ENCODE measurements at regions not wholly inside any gene's neighbourhood (a gene's known extent, or its start where the extent isn't known, plus 50 kb on each side); places are given as distances from the start of the nearest gene placed in this dataset.

DNA sequence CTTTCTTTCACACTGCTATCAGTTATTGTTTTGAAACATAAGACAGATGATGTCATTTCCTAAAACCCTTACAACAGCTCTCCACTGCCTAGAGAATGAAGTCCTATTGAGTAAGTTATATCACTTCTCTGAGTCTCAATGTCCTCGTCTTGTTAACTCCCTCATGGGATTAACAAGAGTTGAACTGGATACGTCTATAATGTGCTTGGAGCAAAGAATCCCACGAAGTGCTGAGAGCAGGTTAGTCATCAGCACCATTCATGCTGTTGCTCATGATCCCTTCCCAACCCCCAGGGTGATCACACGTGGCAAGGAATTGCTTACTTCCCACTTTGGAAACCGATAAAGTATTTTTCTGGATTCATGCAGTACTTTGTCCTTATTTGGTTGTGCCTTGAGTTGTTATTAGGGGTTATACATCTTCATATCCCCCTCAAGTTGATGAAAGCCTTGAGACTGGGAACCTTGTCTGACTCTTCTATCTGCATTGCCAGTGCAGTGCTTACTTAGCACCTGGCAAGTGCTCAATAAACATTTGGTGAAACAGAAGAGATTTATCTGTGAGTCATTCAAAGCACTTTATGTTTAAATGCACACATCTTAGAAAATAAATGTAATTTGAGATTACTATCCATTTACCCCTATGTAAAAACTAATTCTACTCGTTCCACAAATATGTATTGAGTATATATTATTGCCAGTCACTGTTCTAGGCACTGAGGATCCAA lies 487.5 kb downstream of the EPM2A start:
- Histone ChIP-seq H2BK12ac (ENCODE audit: low read depth, low read length) (no peak overlapping the region), H4K20me1 (replicated peaks in 1 of 2; ENCODE audit: control insufficient read depth in 1 of 2, insufficient read depth in 2 of 2, low read length in 2 of 2) (no peaks in the 10 kb centered on the region), H2BK5ac (ENCODE audit: low read depth, low read length) (no peak overlapping the region), H4K8ac (ENCODE audit: extremely low read depth, insufficient read depth, low read length) (no peak overlapping the region), H3K36me3 (ENCODE audit: control insufficient read depth in 2 of 4, insufficient read depth in 4 of 4, low read length in 3 of 4) (no peaks in the 10 kb centered on the region), H3K14ac (ENCODE audit: insufficient read length) (no peak overlapping the region), H3K79me2 (ENCODE audit: control insufficient read depth in 1 of 2, insufficient read depth in 2 of 2, low read length in 2 of 2) (no peaks in the 10 kb centered on the region), H3K23ac (ENCODE audit: insufficient read length) (no peak overlapping the region), H3K79me1 (ENCODE audit: low read depth, low read length) (no peaks in the 10 kb centered on the region), H3K9ac (replicated peaks in 1 of 4; ENCODE audit: extremely low read depth in 1 of 4, low read depth in 3 of 4, low read length in 3 of 4) (no peak overlapping the region), H3K4me1 (replicated peaks in 1 of 4; ENCODE audit: control insufficient read depth in 3 of 4, insufficient read depth in 4 of 4, low read length in 3 of 4) (peaks cover 0 to 2% (median 0%) of the 10 kb centered on the region in 4 experiments; a peak in 1 of 7 replicates), H3K9me3 (ENCODE audit: insufficient read depth in 2 of 2, low read depth in 1 of 2, low read length in 1 of 2) (no peaks in the 10 kb centered on the region), H2AK5ac (ENCODE audit: low read depth, low read length) (no peak overlapping the region), H3K27me3 (replicated peaks in 1 of 4; ENCODE audit: control insufficient read depth in 3 of 4, extremely low read depth in 1 of 4, insufficient read depth in 3 of 4, low read length in 3 of 4) (no peaks in the 10 kb centered on the region), H4K91ac (replicated peaks; ENCODE audit: insufficient read length, low read length) (no peak overlapping the region), H3K23me2 (ENCODE audit: low read depth, low read length) (no peaks in the 10 kb centered on the region), H3K56ac (replicated peaks; ENCODE audit: insufficient read length, low read depth, low read length) (no peak overlapping the region), H3K4ac (replicated peaks; ENCODE audit: insufficient read length, low read depth, low read length) (no peak overlapping the region), H2AFZ (ENCODE audit: low read length) (no peak overlapping the region), H3K27ac (ENCODE audit: low read depth, low read length) (no peak overlapping the region), H3K4me2 (ENCODE audit: insufficient read depth in 1 of 2, low read depth in 2 of 2, low read length in 2 of 2) (no peak overlapping the region), H2BK120ac (replicated peaks; ENCODE audit: low read depth, low read length) (no peak overlapping the region), H3K4me3 (ENCODE audit: extremely low read depth in 1 of 4, insufficient read depth in 2 of 4, low read depth in 3 of 4, low read length in 4 of 4) (no peak overlapping the region), H3K18ac (ENCODE audit: extremely low read depth, low read length) (no peak overlapping the region), H4K5ac (ENCODE audit: insufficient read length, low read depth, low read length) (no peak overlapping the region), H2BK20ac (ENCODE audit: low read length) (no peak overlapping the region), H2BK15ac (ENCODE audit: low read length) (no peak overlapping the region)
- ChIA-PET POLR2A (ENCODE audit: partially characterized antibody) (no interaction called here), CTCF (ENCODE audit: partially characterized antibody) (no interaction called here)
- FAIRE-seq (no peak), DNase-seq (ENCODE audit: low read depth in 1 of 2, low spot score in 2 of 2) (peak in 1 of 2 experiments; percentile 7)
- WGBS, 2 experiments (ENCODE audit: extremely low coverage in 1 of 2, insufficient coverage in 1 of 2, insufficient read length in 1 of 2, insufficient replicate concordance in 2 of 2, low coverage in 1 of 2, low lambda C conversion rate in 2 of 2, missing lambda C conversion rate in 1 of 2) = 86% methylated on average over 6 of the region's 6 CpGs; no CpG with 5 or more reads in 1 of the 2 experiments
- TF ChIP-seq BCL11A (IDR thresholded peaks at IDR 0.05; ENCODE audit: low read depth in 2 of 2, low read length in 2 of 2) = no peak
- no peak for TF ChIP-seq CBX8 (IDR thresholded peaks at IDR 0.05; ENCODE audit: borderline replicate concordance, low read depth, low read length)
- TF ChIP-seq, protein P1, sequence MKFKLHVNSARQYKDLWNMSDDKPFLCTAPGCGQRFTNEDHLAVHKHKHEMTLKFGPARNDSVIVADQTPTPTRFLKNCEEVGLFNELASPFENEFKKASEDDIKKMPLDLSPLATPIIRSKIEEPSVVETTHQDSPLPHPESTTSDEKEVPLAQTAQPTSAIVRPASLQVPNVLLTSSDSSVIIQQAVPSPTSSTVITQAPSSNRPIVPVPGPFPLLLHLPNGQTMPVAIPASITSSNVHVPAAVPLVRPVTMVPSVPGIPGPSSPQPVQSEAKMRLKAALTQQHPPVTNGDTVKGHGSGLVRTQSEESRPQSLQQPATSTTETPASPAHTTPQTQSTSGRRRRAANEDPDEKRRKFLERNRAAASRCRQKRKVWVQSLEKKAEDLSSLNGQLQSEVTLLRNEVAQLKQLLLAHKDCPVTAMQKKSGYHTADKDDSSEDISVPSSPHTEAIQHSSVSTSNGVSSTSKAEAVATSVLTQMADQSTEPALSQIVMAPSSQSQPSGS (IDR thresholded peaks at IDR 0.05; ENCODE audit: low read length) = no peak
- TF ChIP-seq ASH2L (IDR thresholded peaks at IDR 0.05; ENCODE audit: low read length) = no peak
- no peak for TF ChIP-seq KDM5A (IDR thresholded peaks at IDR 0.05; ENCODE audit: low read length)
- no peak for TF ChIP-seq POLR2AphosphoS5 (IDR thresholded peaks at IDR 0.05; ENCODE audit: low read depth, low read length)
- TF ChIP-seq CHD2 (IDR thresholded peaks at IDR 0.05; ENCODE audit: low read length) = no peak
- TF ChIP-seq POLR2A (IDR thresholded peaks at IDR 0.05; ENCODE audit: control extremely low read depth in 1 of 2, low read depth in 2 of 2, low read length in 2 of 2) = no peak
- TF ChIP-seq NRF1 (IDR thresholded peaks at IDR 0.05; ENCODE audit: low read depth, low read length) = no peak
- no peak for TF ChIP-seq TBP (IDR thresholded peaks at IDR 0.05; ENCODE audit: low read depth, low read length)
- TF ChIP-seq BACH1 (IDR thresholded peaks at IDR 0.05; ENCODE audit: low read length) = no peak
- TF ChIP-seq, protein P2, sequence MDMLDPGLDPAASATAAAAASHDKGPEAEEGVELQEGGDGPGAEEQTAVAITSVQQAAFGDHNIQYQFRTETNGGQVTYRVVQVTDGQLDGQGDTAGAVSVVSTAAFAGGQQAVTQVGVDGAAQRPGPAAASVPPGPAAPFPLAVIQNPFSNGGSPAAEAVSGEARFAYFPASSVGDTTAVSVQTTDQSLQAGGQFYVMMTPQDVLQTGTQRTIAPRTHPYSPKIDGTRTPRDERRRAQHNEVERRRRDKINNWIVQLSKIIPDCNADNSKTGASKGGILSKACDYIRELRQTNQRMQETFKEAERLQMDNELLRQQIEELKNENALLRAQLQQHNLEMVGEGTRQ (IDR thresholded peaks at IDR 0.05; ENCODE audit: low read length) = no peak

Measured in H1 (cell line).